Left ventricle myocardium inferior (tissue), 1 donor: ENCODE measurements at regions not wholly inside any gene's neighbourhood (a gene's known extent, or its start where the extent isn't known, plus 50 kb on each side); places are given as distances from the start of the nearest gene placed in this dataset.

Source experiments
- DNase-seq: peaks from one replicate; pipeline ENCODE4 v3.0.0-alpha.2; 2020
- H3K27ac ChIP-seq: fragments of 200-600 bp; replicated peaks from 2 replicates; pipeline ENCODE4 v1.8.0; 2021
- H3K27me3 ChIP-seq: fragments of 200-600 bp; 2 replicates; pipeline ENCODE4 v1.8.0; 2021; ENCODE audit warnings: low read depth
- H3K36me3 ChIP-seq: fragments of 200-600 bp; 2 replicates; pipeline ENCODE4 v1.8.0; 2021
- H3K4me1 ChIP-seq: fragments of 200-600 bp; 2 replicates; pipeline ENCODE4 v1.8.0; 2021
- H3K4me3 ChIP-seq: fragments of 200-600 bp; 2 replicates; pipeline ENCODE4 v1.8.0; 2021; ENCODE audit warnings: mild to moderate bottlenecking, moderate library complexity
- H3K9me3 ChIP-seq: fragments of 200-600 bp; replicated peaks from 2 replicates; pipeline ENCODE4 v1.8.0; 2021
- intact Hi-C: fragments of 100-400 bp; cut with micrococcal nuclease; formaldehyde crosslinking; loops from one replicate; pipeline ENCODE4 v1.11.0; 2022
- TF ChIP-seq, protein P1 (sequence below): fragments of 200-600 bp; IDR thresholded peaks from 2 replicates; pipeline ENCODE4 v1.8.0; 2021; ENCODE audit warnings: antibody characterized with exemption, mild to moderate bottlenecking, borderline replicate concordance
- donor health status: DM: no; HTN: yes; CAD: no; lungs with severe emphysema.

DNA sequence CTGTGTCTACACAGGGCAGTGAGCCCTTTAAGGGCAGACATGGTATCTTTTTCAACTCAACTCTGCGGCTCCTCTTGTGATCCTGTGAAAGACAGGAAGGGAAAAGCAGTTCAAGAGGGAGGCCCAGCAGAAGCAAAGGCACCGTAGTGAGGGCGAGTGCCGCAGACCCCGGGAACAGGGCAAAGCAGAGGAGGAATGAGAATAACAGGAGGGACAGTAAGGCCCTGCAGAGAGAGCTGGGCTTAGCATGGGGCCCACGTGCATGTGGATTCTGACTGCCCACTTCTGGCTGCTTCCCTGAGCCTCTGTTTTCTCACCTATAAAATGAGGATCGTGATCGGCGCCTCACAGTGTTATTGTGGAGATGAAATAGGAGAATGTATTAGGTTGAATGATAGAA, 409.3 kb downstream of the PTPRU start:
- Histone ChIP-seq H3K4me1 (no peaks in the 10 kb centered on the region), H3K27me3 (peaks cover 70% of the 10 kb centered on the region), H3K36me3 (no peaks in the 10 kb centered on the region), H3K27ac (no peak overlapping the region), H3K4me3 (no peak overlapping the region), H3K9me3 (no peaks in the 10 kb centered on the region)
- no peak for DNase-seq
- TF ChIP-seq, protein P1, sequence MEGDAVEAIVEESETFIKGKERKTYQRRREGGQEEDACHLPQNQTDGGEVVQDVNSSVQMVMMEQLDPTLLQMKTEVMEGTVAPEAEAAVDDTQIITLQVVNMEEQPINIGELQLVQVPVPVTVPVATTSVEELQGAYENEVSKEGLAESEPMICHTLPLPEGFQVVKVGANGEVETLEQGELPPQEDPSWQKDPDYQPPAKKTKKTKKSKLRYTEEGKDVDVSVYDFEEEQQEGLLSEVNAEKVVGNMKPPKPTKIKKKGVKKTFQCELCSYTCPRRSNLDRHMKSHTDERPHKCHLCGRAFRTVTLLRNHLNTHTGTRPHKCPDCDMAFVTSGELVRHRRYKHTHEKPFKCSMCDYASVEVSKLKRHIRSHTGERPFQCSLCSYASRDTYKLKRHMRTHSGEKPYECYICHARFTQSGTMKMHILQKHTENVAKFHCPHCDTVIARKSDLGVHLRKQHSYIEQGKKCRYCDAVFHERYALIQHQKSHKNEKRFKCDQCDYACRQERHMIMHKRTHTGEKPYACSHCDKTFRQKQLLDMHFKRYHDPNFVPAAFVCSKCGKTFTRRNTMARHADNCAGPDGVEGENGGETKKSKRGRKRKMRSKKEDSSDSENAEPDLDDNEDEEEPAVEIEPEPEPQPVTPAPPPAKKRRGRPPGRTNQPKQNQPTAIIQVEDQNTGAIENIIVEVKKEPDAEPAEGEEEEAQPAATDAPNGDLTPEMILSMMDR, result no peak
- intact Hi-C loops, result no loop called here

DNA sequence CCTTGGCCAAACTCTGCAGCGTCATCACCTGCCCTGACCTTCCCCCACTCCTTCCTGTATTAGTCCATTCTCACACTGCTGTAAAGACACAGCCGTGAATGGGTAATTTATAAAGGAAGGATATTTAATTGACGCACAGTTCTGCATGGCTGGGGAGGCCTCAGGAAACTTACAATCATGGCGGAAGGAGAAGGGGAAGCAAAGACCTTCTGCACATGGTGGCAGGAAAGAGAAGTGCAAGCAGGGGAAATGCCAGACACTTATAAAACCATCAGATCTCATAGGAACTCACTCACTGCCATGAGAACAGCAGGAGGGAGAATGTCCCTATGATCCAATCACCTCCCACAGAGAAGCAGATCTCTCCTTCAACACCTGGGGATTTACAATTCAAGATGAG, 408.5 kb downstream of the PTPRU start:
- H3K27me3 ChIP-seq, result peaks cover 72% of the 10 kb centered on the region
- TF ChIP-seq, protein P1, result no peak

DNA sequence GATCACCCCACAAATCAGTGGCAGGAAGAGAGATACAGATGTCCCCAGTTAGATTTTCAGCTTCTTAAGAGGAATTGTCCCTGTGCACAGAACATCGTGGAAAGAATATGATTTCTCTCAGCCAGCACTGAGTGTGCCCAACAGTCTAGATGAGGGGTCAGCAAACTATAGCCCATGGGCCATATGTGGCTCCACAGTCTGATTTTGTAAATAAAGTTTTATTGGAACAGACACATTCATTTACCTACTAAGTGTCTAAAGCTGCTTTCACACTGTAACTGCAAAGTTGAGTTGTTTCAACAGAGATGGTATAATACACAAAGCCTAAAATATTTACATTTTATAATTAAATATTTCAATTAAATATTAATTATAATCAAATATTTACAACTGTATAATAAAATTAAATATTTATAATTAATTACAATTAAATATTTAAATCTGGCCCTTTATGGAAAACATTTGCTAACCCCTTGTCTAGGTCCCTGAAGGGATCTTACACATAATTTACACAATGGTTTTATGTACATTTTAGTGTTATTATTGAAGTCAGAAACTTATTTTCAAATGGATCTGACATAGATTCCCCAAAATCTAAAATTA, 407.6 kb downstream of the PTPRU start:
- no peak for DNase-seq
- Histone ChIP-seq H3K4me1 (no peaks in the 10 kb centered on the region), H3K36me3 (no peaks in the 10 kb centered on the region), H3K9me3 (no peaks in the 10 kb centered on the region), H3K4me3 (no peak overlapping the region), H3K27ac (no peak overlapping the region), H3K27me3 (peaks cover 67% of the 10 kb centered on the region)
- TF ChIP-seq, protein P1, result no peak
- intact Hi-C loops, result no loop called here

More for the DNA sequence above, 408.5 kb downstream of the PTPRU start:
- Histone ChIP-seq H3K4me1 (no peaks in the 10 kb centered on the region), H3K4me3 (no peak overlapping the region), H3K9me3 (no peaks in the 10 kb centered on the region), H3K27ac (no peak overlapping the region), H3K36me3 (no peaks in the 10 kb centered on the region)
- no peak for DNase-seq
- intact Hi-C loops, result no loop called here

DNA sequence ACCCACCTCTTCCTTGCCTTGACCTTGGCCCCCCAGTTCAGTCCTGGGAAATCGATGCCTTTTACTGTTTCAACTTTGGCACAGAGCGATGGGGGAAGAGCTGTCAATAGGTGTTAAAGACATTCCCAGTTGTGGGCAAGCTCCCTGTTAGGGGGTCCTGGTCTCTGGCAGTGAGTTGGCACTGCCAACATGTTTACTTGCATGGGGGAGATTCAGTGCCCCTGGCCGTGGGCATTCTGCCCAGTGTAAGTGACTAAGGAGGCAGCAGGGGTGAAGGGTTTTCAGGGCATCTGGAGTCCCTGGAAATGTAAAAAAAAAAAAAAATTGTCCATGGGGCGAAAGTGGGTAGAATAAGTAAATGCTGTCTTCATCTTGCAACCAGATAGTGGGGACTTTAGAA, 407.0 kb downstream of the PTPRU start:
- DNase-seq, result no peak
- Histone ChIP-seq H3K36me3 (no peaks in the 10 kb centered on the region), H3K4me1 (no peaks in the 10 kb centered on the region), H3K9me3 (no peaks in the 10 kb centered on the region), H3K27ac (no peak overlapping the region), H3K27me3 (peaks cover 61% of the 10 kb centered on the region), H3K4me3 (no peak overlapping the region)
- TF ChIP-seq, protein P1, result no peak
- intact Hi-C loops, result no loop called here

DNA sequence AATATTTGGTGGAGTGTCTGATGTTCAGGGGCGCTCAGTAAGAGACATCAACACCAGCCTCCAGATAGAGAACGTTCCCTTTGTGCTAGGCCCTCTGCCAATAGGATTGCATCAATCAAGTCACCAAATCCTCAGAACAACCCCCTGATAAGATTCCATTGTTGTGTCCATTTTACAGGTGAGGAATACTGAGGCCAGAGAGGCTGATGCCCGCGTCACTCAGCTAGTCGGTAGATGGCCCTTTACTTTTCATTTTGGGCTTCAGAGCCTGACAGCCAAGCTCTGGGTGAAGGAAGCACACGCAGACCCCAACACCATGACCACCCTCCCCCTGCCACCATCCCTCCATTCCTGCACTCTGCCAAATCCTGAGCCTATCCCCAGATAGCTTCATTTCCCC, 406.2 kb downstream of the PTPRU start:
- peaks cover 53% of the 10 kb centered on the region for H3K27me3 ChIP-seq
- no peaks in the 10 kb centered on the region for H3K4me1 ChIP-seq
- H3K36me3 ChIP-seq, result no peaks in the 10 kb centered on the region
- H3K4me3 ChIP-seq, result no peak overlapping the region
- no peak overlapping the region for H3K27ac ChIP-seq
- H3K9me3 ChIP-seq, result no peaks in the 10 kb centered on the region
- intact Hi-C loops, result no loop called here
- TF ChIP-seq, protein P1, result no peak
- DNase-seq, result no peak

DNA sequence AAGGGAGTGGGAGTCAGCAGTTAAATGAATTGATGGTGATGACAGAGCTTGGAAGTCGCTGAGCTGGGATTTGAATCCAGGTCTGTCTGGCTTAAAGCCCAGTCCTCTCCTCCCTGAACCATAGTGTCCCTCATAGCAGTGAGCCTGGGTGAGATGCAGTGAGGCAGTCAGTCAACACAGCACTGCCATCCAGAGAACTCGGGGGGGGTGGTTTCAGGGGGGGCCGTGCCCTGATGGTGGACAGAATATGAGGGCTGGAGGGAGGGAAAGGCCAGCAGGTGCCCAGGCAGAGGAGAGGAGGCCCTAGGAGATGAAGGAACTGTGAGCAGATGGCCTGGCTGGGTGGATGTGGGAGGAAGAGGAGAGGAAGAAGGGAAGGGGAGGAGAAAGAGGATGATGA, 405.6 kb downstream of the PTPRU start:
- TF ChIP-seq, protein P1, result no peak
- no peak for DNase-seq
- Histone ChIP-seq H3K36me3 (no peaks in the 10 kb centered on the region), H3K4me1 (no peaks in the 10 kb centered on the region), H3K27me3 (peaks cover 47% of the 10 kb centered on the region), H3K9me3 (no peaks in the 10 kb centered on the region), H3K4me3 (no peak overlapping the region), H3K27ac (no peak overlapping the region)
- intact Hi-C loops, result no loop called here
